Effector memory CD4-positive, alpha-beta T cell (primary cell): ENCODE measurements at regions not wholly inside any gene's neighbourhood (a gene's known extent, or its start where the extent isn't known, plus 50 kb on each side); places are given as distances from the start of the nearest gene placed in this dataset.

Experiments
- DNase-seq, 3 donors: peaks; one replicate each; pipeline ENCODE4 v3.0.0-alpha.2; 2020
- H3K27ac ChIP-seq: 2 replicates; pipeline ENCODE4 v1.7.0; 2013; ENCODE audit warnings: mild to moderate bottlenecking, low read length, moderate library complexity; ENCODE audit not compliant: insufficient read depth, poor library complexity, severe bottlenecking
- H3K27me3 ChIP-seq: replicated peaks from 2 replicates; pipeline ENCODE4 v1.7.0; 2013; ENCODE audit warnings: mild to moderate bottlenecking, low read length; ENCODE audit not compliant: insufficient read depth, control insufficient read depth, poor library complexity, severe bottlenecking
- H3K36me3 ChIP-seq: 2 replicates; pipeline ENCODE4 v1.7.0; 2013; ENCODE audit warnings: mild to moderate bottlenecking, low read length, moderate library complexity; ENCODE audit not compliant: control insufficient read depth, insufficient read depth
- H3K4me1 ChIP-seq: 2 replicates; pipeline ENCODE4 v1.7.0; 2013; ENCODE audit warnings: low read length, mild to moderate bottlenecking; ENCODE audit not compliant: control insufficient read depth, insufficient read depth, poor library complexity, severe bottlenecking
- H3K4me3 ChIP-seq: 2 replicates; pipeline ENCODE4 v1.7.0; 2013; ENCODE audit warnings: low read length, low read depth, mild to moderate bottlenecking; ENCODE audit not compliant: insufficient read depth, poor library complexity, severe bottlenecking
- H3K9me3 ChIP-seq: 2 replicates; pipeline ENCODE4 v1.7.0; 2013; ENCODE audit warnings: mild to moderate bottlenecking, low read length, moderate library complexity; ENCODE audit not compliant: control insufficient read depth

DNA sequence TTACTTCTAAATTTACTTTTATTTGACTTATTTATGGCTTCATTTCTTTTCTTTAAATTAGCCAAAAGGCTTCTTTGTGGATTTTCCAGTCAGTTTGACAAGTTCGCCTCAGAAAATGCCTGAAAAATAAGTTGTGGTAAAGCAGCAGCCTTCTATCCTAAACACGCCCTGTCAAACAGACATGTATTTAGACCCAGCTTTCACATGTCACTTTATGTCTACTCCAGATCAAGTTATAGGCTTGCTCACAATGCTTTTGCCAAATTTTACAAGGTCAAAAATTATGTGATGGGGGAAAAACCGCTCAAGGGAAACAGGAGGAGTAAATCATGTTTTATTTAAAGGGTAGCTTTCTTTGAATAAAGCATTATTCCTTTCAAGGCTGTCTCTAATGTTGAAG is 615.0 kb downstream of the HDGFL1 start:
- Histone ChIP-seq H3K36me3 (no peaks in the 10 kb centered on the region), H3K4me1 (no peaks in the 10 kb centered on the region), H3K27me3 (no peaks in the 10 kb centered on the region), H3K9me3 (no peaks in the 10 kb centered on the region), H3K4me3 (no peak overlapping the region), H3K27ac (no peak overlapping the region)
- DNase-seq: no peak

DNA sequence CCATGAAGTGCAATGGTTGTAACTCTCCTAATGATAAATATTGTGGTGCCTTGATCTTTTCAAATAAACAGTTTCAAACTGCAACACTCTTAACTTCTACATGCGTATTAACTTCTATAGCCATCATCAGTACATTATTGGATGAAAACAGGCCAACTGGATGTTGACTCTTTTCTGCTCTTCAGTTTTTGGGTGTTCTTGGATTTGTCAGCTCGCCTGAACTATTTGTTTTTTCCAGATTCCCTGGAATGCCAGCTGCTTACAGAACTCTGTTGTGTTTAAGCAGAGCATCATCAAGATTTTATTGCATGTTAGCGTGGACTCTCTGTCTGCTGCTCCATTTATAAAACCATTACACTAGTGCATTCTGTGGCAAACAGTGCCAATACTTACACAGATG is 626.1 kb downstream of the HDGFL1 start:
- Histone ChIP-seq H3K4me1 (no peaks in the 10 kb centered on the region), H3K27ac (no peak overlapping the region), H3K4me3 (no peak overlapping the region), H3K9me3 (no peaks in the 10 kb centered on the region), H3K27me3 (no peaks in the 10 kb centered on the region), H3K36me3 (no peaks in the 10 kb centered on the region)
- DNase-seq: no peak

DNA sequence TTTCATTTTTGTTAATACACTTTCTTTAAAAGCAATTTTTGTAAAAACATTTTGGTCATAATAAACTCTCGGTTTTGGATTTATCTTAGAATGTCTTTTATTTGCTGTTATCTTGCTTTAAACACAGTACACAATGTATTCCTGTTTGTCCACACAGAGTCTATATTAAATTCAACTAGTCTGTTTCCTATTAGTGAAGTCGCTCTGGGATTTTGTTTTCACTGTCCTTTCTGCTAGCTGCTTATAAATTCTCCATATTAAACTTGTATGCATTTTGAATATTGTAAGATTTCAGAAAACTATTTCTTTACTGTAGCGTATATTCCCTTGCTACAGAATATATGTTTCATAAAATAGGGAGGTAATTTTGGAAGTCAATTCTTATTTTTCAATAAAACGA is 630.2 kb downstream of the HDGFL1 start:
- Histone ChIP-seq H3K27ac (no peak overlapping the region), H3K9me3 (no peaks in the 10 kb centered on the region), H3K4me1 (no peaks in the 10 kb centered on the region), H3K4me3 (no peak overlapping the region), H3K27me3 (no peaks in the 10 kb centered on the region), H3K36me3 (no peaks in the 10 kb centered on the region)
- no peak for DNase-seq

DNA sequence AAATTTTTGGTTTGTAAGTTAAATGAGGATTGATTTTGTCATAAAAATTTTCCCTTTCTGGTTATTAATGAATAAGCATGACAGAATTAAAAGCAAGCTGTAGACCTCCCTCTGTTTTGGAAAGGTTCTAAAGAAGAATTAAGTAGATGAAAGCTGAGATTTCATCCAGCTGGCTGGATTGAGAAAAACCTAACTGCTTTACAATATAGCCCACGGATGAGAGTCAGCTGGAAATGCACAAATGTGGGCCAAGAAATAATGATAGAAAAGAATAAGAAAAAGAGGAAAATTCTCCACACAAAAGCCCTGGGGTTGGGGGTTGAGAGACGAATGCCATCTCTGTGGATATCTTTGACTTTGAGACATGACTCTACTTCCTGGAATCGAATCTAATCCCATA is 631.6 kb downstream of the HDGFL1 start:
- no peak for DNase-seq
- no peaks in the 10 kb centered on the region for H3K9me3 ChIP-seq
- no peaks in the 10 kb centered on the region for H3K36me3 ChIP-seq
- H3K4me1 ChIP-seq: no peaks in the 10 kb centered on the region
- H3K4me3 ChIP-seq: no peak overlapping the region
- H3K27me3 ChIP-seq: no peaks in the 10 kb centered on the region
- no peak overlapping the region for H3K27ac ChIP-seq

DNA sequence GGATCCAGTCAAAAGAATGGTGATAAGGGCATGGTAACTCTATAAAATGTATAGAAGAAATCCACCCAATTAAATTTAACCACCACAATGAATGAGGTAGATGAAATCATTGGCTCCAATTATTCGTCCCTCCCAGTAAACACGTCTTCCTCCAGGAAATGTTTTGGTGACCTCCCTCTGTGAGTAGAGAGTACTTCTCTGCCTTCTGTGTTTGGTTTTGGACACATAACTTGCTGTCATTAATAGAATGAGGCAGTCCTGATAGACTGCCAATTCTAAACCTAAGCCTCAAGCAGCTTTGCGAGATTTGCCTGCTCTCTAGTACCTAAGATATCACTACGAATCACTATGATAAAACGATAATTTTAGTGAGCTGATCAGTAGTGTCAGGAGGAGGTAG is 632.8 kb downstream of the HDGFL1 start:
- no peaks in the 10 kb centered on the region for H3K36me3 ChIP-seq
- H3K27me3 ChIP-seq: no peaks in the 10 kb centered on the region
- H3K9me3 ChIP-seq: no peaks in the 10 kb centered on the region
- no peaks in the 10 kb centered on the region for H3K4me1 ChIP-seq
- no peak for DNase-seq
- H3K27ac ChIP-seq: no peak overlapping the region
- H3K4me3 ChIP-seq: no peak overlapping the region

DNA sequence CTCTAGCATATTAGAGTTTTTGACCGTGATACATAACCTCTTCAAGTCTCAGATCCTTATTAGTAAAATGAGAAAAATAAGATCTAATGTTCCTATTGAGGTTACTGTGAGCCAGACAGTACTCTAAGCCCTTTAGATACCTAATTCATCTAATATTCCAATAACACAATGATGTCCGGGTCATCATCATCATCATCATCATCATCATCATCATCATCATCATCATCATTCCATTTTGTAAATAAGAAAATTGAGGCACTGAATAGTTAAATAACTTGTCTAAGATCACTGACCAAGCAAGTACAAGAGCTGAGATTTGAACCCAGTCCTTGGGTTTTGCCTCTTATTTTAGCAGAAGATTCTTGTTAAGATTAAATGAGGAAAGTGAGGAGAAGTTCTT is 643.0 kb downstream of the HDGFL1 start:
- Histone ChIP-seq H3K27ac (no peak overlapping the region), H3K4me3 (no peak overlapping the region), H3K9me3 (no peaks in the 10 kb centered on the region), H3K4me1 (no peaks in the 10 kb centered on the region), H3K36me3 (no peaks in the 10 kb centered on the region), H3K27me3 (no peaks in the 10 kb centered on the region)
- no peak for DNase-seq

DNA sequence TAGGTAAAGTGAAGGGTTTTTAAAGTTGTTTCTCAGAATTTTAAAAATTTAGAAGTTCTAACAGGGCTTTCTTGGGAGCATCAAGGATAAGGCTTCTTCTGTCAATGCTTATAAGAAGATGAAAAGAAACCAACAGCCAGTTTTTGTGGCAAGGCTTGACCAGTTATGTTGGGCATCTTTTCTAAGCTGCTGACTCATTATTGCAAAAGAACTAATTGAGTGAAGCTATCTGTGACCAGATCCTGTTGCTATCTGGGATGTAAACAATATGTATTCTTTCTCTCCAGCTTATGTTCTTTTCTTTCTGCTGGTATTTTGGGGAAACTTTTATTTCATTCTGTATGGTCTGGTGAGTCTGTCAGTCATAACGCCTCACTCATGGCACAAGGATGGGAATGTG is 643.8 kb downstream of the HDGFL1 start:
- no peak for DNase-seq
- Histone ChIP-seq H3K4me1 (no peaks in the 10 kb centered on the region), H3K27me3 (no peaks in the 10 kb centered on the region), H3K4me3 (no peak overlapping the region), H3K9me3 (no peaks in the 10 kb centered on the region), H3K36me3 (no peaks in the 10 kb centered on the region), H3K27ac (no peak overlapping the region)

DNA sequence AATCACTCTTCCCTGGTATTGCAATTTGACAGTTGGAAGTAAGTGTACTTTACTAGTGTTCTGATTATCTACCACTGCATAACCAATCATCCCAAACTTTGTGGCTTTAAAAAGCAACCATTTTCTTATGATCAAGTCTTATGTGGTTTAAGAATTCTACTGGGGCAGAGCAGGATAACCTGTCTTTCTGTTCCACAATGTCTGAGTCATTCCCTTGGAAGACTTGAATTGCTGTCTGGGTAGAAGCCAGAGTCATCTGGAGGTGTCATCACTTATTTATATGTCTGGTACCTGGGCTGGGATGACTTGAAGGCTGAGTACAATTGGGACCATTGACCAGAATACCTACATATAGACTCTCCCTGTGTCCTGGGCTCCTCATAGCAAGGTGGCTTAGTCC is 644.3 kb downstream of the HDGFL1 start:
- Histone ChIP-seq H3K27ac (no peak overlapping the region), H3K36me3 (no peaks in the 10 kb centered on the region), H3K9me3 (no peaks in the 10 kb centered on the region), H3K4me3 (no peak overlapping the region), H3K4me1 (no peaks in the 10 kb centered on the region), H3K27me3 (no peaks in the 10 kb centered on the region)
- DNase-seq: no peak

DNA sequence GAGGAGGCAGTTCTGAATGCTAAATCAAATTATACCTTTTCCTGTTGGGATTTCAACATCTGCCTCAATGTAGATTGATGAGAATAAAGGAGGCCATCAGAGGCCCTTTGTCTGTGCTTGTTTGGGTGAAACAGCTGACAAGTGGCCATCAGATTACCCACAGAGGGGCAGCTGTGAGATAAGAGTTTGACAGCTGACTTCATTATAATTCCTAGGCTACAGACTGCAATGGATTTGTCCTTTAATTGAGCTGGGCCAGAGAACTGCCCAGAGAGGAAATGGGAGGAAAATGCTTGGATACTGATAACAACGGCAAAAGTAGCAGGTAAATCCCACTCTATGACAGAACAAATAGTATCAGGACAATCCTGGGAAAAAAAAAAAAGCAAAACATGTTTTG is 649.4 kb downstream of the HDGFL1 start:
- Histone ChIP-seq H3K9me3 (no peaks in the 10 kb centered on the region), H3K27me3 (no peaks in the 10 kb centered on the region), H3K27ac (no peak overlapping the region), H3K4me3 (no peak overlapping the region), H3K4me1 (no peaks in the 10 kb centered on the region), H3K36me3 (no peaks in the 10 kb centered on the region)
- no peak for DNase-seq

DNA sequence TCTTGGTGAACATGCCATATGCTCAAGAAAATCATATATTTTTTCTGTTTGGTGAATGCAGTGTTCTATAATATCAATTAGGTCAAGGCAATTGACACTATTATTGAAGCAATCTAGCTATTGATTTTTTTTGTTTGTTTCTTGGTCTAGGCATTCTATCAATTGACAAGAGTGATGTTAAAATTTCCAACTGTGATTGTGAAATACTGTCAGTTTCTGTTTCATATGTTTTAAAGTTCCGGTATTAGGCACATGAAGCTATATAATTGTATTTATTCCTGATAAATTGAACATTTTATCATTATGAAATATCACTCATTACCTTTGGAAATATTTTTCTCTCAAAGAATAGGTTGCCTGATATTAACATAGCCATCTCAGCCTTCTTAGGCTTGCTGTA is 653.4 kb downstream of the HDGFL1 start:
- no peak overlapping the region for H3K27ac ChIP-seq
- H3K27me3 ChIP-seq: no peaks in the 10 kb centered on the region
- no peaks in the 10 kb centered on the region for H3K36me3 ChIP-seq
- DNase-seq: no peak
- no peak overlapping the region for H3K4me3 ChIP-seq
- no peaks in the 10 kb centered on the region for H3K4me1 ChIP-seq
- H3K9me3 ChIP-seq: no peaks in the 10 kb centered on the region

DNA sequence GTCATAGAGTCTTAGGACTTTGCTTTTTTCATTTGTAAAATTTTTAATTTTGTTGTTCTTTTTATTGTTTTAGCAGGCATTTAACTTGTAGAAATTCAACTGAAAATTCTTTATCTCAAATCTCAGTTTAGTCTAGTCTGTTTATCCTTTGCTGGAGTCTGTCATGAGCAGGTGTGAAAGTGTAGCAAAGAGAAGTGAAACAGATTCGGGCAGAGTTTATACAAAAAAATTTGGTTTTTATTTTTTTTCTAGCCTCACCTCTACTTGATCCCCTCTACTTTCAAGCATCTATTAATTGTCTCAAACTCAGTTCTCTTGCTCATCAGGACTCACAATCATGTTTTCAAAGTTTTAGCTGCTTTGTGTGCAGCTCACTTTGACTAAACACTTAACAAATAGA is 655.2 kb downstream of the HDGFL1 start:
- H3K4me1 ChIP-seq: no peaks in the 10 kb centered on the region
- no peak overlapping the region for H3K27ac ChIP-seq
- DNase-seq: no peak
- no peaks in the 10 kb centered on the region for H3K27me3 ChIP-seq
- H3K9me3 ChIP-seq: no peaks in the 10 kb centered on the region
- no peaks in the 10 kb centered on the region for H3K36me3 ChIP-seq
- H3K4me3 ChIP-seq: no peak overlapping the region
